PC-3 (cell line): ENCODE measurements at regions not wholly inside any gene's neighbourhood (a gene's known extent, or its start where the extent isn't known, plus 50 kb on each side); places are given as distances from the start of the nearest gene placed in this dataset.

Experiments used
- ATAC-seq: fragments of 200-7000 bp; cut with Tn5 transposase; 2 replicates; pipeline ENCODE4 v1.9.1; 2020; ENCODE audit warnings: mild to moderate bottlenecking, moderate library complexity
- BruUV-seq: library from RNA; stranded (reverse); fragments of 400-500 nt; replicated peaks from 2 replicates; lab custom pipeline; 2021; lab: Mats Ljungman, UMichigan
- CTCF ChIA-PET: fragments of 300-600 bp; sonication (Branson Sonifier 250); formaldehyde crosslinking; loops from one replicate; lab custom pipeline; 2022; ENCODE audit warnings: antibody characterized with exemption; lab: Charles Lee
- POLR2A ChIA-PET: fragments of 300-600 bp; sonication (Branson Sonifier 250); formaldehyde crosslinking; loops from one replicate; lab custom pipeline; 2022; ENCODE audit warnings: antibody characterized with exemption; ENCODE audit not compliant: unreplicated experiment; lab: Charles Lee
- DNase-seq: peaks from one replicate; pipeline ENCODE4 v3.0.0-alpha.2; 2015
- H2AFZ ChIP-seq: fragments of 300-600 bp; sonication (generic); 2 replicates; pipeline ENCODE4 v1.6.0; 2016; ENCODE audit warnings: antibody characterized with exemption, low read length
- H3F3A ChIP-seq: fragments of 300-600 bp; sonication (generic); one replicate; pipeline ENCODE4 v1.6.0; 2017; ENCODE audit warnings: antibody characterized with exemption, low read length, control low read depth, mild to moderate bottlenecking; ENCODE audit not compliant: unreplicated experiment
- H3K27ac ChIP-seq: fragments of 300-600 bp; sonication (generic); 2 replicates; pipeline ENCODE4 v1.5.1; 2016; ENCODE audit warnings: mild to moderate bottlenecking, low read length
- H3K27me3 ChIP-seq: fragments of 300-600 bp; sonication (generic); 2 replicates; pipeline ENCODE4 v1.6.1; 2016; ENCODE audit warnings: low read length, mixed read lengths
- H3K36me3 ChIP-seq: fragments of 300-600 bp; sonication (generic); 2 replicates; pipeline ENCODE4 v1.6.1; 2016; ENCODE audit warnings: low read depth, mixed run types, low read length, mixed read lengths
- H3K4me1 ChIP-seq: fragments of 300-600 bp; sonication (generic); 2 replicates; pipeline ENCODE4 v1.5.1; 2016; ENCODE audit warnings: low read length; ENCODE audit not compliant: insufficient read depth
- H3K4me2 ChIP-seq: fragments of 300-600 bp; sonication (generic); 2 replicates; pipeline ENCODE4 v1.6.0; 2016; ENCODE audit warnings: low read length
- H3K4me3 ChIP-seq: fragments of 300-600 bp; sonication (generic); 2 replicates; pipeline ENCODE4 v1.5.1; 2016; ENCODE audit warnings: mild to moderate bottlenecking, low read length, mixed read lengths
- H3K79me2 ChIP-seq: fragments of 300-600 bp; sonication (generic); 2 replicates; pipeline ENCODE4 v1.6.1; 2017; ENCODE audit warnings: low read length, mixed read lengths
- H3K9ac ChIP-seq: fragments of 300-600 bp; sonication (generic); 2 replicates; pipeline ENCODE4 v1.6.0; 2016; ENCODE audit warnings: mild to moderate bottlenecking, low read length
- H3K9me2 ChIP-seq: fragments of 300-600 bp; sonication (generic); replicated peaks from 2 replicates; pipeline ENCODE4 v1.6.1; 2016; ENCODE audit warnings: mixed run types, low read length, mixed read lengths
- H3K9me3 ChIP-seq: fragments of 300-600 bp; sonication (generic); 2 replicates; pipeline ENCODE4 v1.6.1; 2016; ENCODE audit warnings: low read length, mixed read lengths
- H4K20me1 ChIP-seq: fragments of 300-600 bp; sonication (generic); 2 replicates; pipeline ENCODE4 v1.6.1; 2016; ENCODE audit warnings: low read length, mixed read lengths
- CTCF ChIP-seq: fragments of 300-600 bp; sonication (generic); conservative IDR thresholded peaks from 2 replicates; pipeline ENCODE4 v1.5.1; 2017; ENCODE audit warnings: antibody characterized with exemption, low read depth, mild to moderate bottlenecking, low read length
- EZH2 ChIP-seq: fragments of 300-600 bp; sonication (generic); IDR thresholded peaks from one replicate; pipeline ENCODE4 v1.6.1; 2017; ENCODE audit warnings: antibody characterized with exemption, mild to moderate bottlenecking, low read length; ENCODE audit not compliant: unreplicated experiment
- EZH2phosphoT487 ChIP-seq: fragments of 300-600 bp; sonication (generic); IDR thresholded peaks from 2 replicates; pipeline ENCODE4 v1.6.1; 2018; ENCODE audit warnings: mild to moderate bottlenecking, antibody characterized with exemption, low read length, borderline replicate concordance
- intact Hi-C: fragments of 100-400 bp; cut with micrococcal nuclease; formaldehyde crosslinking; loops from 2 replicates; pipeline ENCODE4 v1.9.0; 2023

- ChIA-PET POLR2A (no interaction called here), CTCF (no interaction called here)
- Histone ChIP-seq H3K27me3 (no peaks in the 10 kb centered on the region), H4K20me1 (no peaks in the 10 kb centered on the region), H2AFZ (no peak overlapping the region), H3K79me2 (no peaks in the 10 kb centered on the region), H3K4me3 (no peak overlapping the region), H3K36me3 (no peaks in the 10 kb centered on the region), H3K4me2 (peak overlapping the region; percentile 46; the same call in 1 of the 2 replicates), H3F3A (no peaks in the 10 kb centered on the region), H3K9me2 (no peaks in the 10 kb centered on the region), H3K9me3 (no peaks in the 10 kb centered on the region), H3K27ac (peak overlapping the region; percentile 19), H3K4me1 (peaks cover 14% of the 10 kb centered on the region), H3K9ac (no peak overlapping the region)
- ATAC-seq = peak; percentile 100
- DNase-seq = peak; percentile 77
- no TSS peak for BruUV-seq
- intact Hi-C loops = no loop called here
- TF ChIP-seq EZH2phosphoT487 (no peak), EZH2 (no peak), CTCF (no peak)
Measured at GRCh38 chr3:87855616-87856015, 203.2 kb downstream of the CGGBP1 start.

- Histone ChIP-seq H2AFZ (no peak overlapping the region), H3K27me3 (no peaks in the 10 kb centered on the region), H3K27ac (peak overlapping the region; percentile 19), H3K9me3 (no peaks in the 10 kb centered on the region), H3K4me1 (peaks cover 14% of the 10 kb centered on the region), H3F3A (no peaks in the 10 kb centered on the region), H3K4me3 (no peak overlapping the region), H3K36me3 (no peaks in the 10 kb centered on the region), H3K4me2 (peak overlapping the region; percentile 46; the same call in 1 of the 2 replicates), H3K79me2 (no peaks in the 10 kb centered on the region), H4K20me1 (no peaks in the 10 kb centered on the region), H3K9me2 (no peaks in the 10 kb centered on the region), H3K9ac (no peak overlapping the region)
- TF ChIP-seq CTCF = no peak
- TF ChIP-seq EZH2 = no peak
- no peak for TF ChIP-seq EZH2phosphoT487
- no TSS peak for BruUV-seq
- DNase-seq = no peak
- intact Hi-C loops = no loop called here
- no peak for ATAC-seq
- POLR2A ChIA-PET = no interaction called here
- CTCF ChIA-PET = no interaction called here
Measured at GRCh38 chr3:87855211-87855610, 203.6 kb downstream of the CGGBP1 start.

GRCh38 chr3:87848003-87848402 is 210.8 kb downstream of the CGGBP1 start:
- Histone ChIP-seq H3K27ac (no peak overlapping the region), H3K9me3 (no peaks in the 10 kb centered on the region), H4K20me1 (no peaks in the 10 kb centered on the region), H3F3A (no peaks in the 10 kb centered on the region), H3K4me2 (no peak overlapping the region), H3K4me1 (no peaks in the 10 kb centered on the region), H3K4me3 (no peak overlapping the region), H3K9me2 (no peaks in the 10 kb centered on the region), H3K9ac (no peak overlapping the region), H3K36me3 (no peaks in the 10 kb centered on the region), H2AFZ (no peak overlapping the region), H3K79me2 (no peaks in the 10 kb centered on the region), H3K27me3 (no peaks in the 10 kb centered on the region)
- ChIA-PET POLR2A (no interaction called here), CTCF (no interaction called here)
- BruUV-seq = no TSS peak
- TF ChIP-seq EZH2phosphoT487 (no peak), EZH2 (no peak), CTCF (no peak)
- intact Hi-C loops = no loop called here
- no peak for ATAC-seq
- DNase-seq = no peak
